Cardiac fibroblast (primary cell): ENCODE measurements at regions not wholly inside any gene's neighbourhood (a gene's known extent, or its start where the extent isn't known, plus 50 kb on each side); places are given as distances from the start of the nearest gene placed in this dataset.

Experiments used
- DNase-seq, 2 donors: peaks; one replicate each; pipeline versions ENCODE4 v3.0.0 to v3.0.0-alpha.2; 2010; ENCODE audit warnings: low read depth in 2 of 2
- H3K4me3 ChIP-seq, 2 donors: replicated peaks in 1 of 2; 1 replicate in 1 of 2; 2 replicates in 1 of 2; pipeline ENCODE4 v1.5.1; 2011; ENCODE audit warnings: low read depth in 2 of 2, low read length in 2 of 2, mild to moderate bottlenecking in 2 of 2, moderate library complexity in 1 of 2
- TF ChIP-seq, protein P1 (sequence below): IDR thresholded peaks from one replicate; pipeline ENCODE4 v1.5.1; 2011; ENCODE audit warnings: low read depth, mild to moderate bottlenecking, low read length, inconsistent platforms

DNA sequence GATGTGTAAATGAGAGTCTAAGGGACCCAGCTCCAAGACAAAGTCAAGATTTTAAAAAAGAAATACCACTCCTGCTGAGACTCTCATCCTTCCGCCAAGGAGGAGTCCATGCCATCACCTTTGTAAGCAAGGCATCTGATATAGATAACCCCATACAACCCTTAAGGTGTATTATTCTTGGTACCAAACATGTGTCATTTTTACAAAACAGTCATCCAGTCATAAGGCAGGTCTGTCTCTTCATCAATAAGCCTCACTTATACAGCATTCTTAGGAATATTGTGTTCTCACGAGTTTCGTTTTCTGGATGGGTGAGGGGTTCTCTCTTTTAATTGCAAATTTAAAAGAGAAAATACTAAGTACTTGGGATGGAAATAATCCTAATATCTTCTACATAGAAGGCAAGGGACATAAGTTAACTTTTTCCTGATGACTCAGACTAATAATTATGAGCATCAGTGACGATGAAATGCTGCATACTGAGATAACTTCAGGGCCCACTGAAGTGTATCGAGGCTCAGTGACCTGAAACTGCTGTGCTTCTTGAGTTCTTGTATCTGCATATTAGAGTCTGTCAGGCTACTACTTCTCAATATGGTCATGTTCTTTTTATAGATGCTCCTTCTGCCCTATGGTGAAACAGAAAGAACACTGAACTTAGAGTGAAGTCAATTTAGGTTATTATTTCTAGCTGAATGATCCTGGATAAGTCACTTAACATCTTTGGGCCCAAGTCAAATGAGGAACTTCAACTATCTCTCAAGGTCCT, 166.6 kb downstream of the KLF12 start:
- TF ChIP-seq, protein P1, sequence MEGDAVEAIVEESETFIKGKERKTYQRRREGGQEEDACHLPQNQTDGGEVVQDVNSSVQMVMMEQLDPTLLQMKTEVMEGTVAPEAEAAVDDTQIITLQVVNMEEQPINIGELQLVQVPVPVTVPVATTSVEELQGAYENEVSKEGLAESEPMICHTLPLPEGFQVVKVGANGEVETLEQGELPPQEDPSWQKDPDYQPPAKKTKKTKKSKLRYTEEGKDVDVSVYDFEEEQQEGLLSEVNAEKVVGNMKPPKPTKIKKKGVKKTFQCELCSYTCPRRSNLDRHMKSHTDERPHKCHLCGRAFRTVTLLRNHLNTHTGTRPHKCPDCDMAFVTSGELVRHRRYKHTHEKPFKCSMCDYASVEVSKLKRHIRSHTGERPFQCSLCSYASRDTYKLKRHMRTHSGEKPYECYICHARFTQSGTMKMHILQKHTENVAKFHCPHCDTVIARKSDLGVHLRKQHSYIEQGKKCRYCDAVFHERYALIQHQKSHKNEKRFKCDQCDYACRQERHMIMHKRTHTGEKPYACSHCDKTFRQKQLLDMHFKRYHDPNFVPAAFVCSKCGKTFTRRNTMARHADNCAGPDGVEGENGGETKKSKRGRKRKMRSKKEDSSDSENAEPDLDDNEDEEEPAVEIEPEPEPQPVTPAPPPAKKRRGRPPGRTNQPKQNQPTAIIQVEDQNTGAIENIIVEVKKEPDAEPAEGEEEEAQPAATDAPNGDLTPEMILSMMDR = no peak
- no peak for DNase-seq

DNA sequence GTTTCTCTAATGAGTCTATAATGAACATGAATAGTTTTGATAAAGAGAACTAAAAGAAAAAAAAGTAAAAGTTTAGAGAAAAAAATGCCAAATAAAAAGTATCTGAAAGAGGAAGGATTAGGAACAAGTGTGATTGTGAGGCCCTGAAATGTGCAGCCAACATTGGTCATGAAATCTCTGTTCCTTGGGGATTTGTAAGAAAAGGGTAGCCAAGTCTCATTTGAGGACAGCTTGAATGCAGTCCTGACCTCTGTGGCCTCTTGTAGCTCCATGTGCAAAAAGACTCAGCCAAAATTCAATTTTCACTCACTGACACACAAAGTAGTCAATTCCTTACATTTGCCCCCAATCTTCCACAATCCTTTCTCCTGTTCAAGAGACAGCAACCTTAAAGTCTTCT, 167.9 kb downstream of the KLF12 start:
- TF ChIP-seq, protein P1 = no peak
- no peak for DNase-seq
- H3K4me3 ChIP-seq = no peak overlapping the region

More for the DNA sequence above, 166.6 kb downstream of the KLF12 start:
- H3K4me3 ChIP-seq = no peak overlapping the region

DNA sequence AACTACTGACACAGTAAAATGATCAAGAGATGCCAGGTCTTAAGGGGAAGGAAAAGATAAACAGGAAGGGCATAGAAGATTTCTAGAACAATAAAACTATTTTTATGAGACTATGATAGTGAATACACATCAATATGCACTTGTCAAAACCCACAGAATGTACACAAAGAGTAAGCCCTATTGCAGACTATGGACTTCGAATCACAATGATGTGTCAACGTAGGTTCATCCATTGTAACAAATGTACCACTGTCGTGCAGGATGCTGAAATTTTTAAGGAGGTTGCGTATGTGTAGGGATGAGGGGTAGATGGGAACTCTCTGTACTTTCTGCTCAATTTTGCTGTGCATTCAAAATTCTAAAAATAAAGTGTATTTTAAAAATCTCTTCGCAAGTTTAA, 171.9 kb downstream of the KLF12 start:
- H3K4me3 ChIP-seq = no peak overlapping the region
- no peak for DNase-seq
- TF ChIP-seq, protein P1 = no peak

DNA sequence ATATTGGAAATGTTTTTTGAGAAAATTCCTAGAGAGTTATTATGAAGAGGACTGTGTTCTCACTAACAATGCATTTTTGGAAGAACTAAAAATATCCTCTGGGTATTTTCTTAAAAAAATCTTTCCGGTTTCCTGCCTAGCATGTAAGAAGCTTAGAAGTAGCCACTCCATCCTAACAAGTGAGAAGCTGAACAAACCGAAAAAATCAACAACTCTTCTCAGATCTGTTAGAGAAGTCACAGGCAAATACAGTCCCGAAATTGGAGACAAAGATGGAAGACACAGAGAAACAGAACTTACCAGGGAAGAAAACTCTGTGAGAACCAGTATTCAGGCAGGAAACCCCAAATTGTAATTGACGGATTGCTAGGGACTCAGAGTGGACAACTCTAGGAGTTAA, 173.0 kb downstream of the KLF12 start:
- no peak for DNase-seq
- no peak overlapping the region for H3K4me3 ChIP-seq
- TF ChIP-seq, protein P1 = no peak

DNA sequence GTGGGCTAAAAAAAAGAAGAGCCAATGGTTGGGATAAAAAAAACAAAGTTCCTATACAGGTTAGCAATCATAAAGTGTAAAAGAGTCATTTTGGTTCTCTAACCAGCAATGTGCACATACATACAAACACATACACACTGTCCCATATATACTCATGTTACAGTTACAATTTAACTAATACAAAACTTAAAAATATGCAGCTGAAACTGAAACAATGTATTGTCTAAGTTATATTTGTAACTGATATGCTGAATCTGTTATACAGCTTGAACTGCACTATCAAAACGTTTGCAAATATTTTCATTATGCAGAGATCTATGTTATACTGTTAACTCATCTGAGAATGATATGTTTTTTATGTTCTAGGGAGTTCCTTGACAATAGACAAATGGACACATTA, 173.7 kb downstream of the KLF12 start:
- no peak for DNase-seq
- H3K4me3 ChIP-seq = no peak overlapping the region
- TF ChIP-seq, protein P1 = no peak

DNA sequence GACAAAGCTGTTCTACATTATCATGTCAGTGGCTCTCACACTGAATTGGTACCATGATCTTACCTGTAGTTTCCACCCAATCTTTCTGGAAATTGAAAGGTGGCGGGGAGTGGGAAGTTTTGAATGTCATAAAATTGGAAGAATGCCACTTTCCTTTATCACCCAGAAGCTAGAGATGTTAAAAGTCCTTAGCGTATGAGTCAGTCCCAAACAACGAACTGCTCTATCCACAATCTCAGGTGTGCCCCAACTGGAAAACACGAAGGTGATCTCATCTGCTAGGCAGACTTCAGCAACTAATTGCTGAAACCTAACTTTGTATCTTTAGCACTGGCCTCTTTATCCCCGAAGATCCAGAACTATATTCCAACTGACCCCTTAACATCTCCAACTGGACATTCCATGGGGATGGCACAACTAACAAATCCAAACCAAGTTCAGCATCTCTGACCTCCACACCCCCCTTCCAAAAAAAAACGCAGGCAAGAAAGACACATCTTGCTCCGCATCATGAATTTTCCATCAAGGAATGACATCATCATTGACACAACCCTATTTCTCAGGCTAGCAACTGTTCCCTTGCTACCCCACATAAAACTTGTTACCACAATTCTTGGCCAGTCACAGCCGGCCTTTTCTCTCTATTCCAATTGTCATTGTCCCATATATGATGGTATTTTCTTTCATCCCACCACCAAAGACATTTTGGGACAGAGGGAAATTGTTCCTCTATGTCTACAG, 175.4 kb downstream of the KLF12 start:
- DNase-seq = no peak
- H3K4me3 ChIP-seq = no peak overlapping the region
- TF ChIP-seq, protein P1 = no peak
